ENCODE measurements at regions not wholly inside any gene's neighbourhood (a gene's known extent, or its start where the extent isn't known, plus 50 kb on each side); places are given as distances from the start of the nearest gene placed in this dataset.

- no peaks in the 10 kb centered on the region for H3K27me3 ChIP-seq (ENCODE audit: insufficient read depth in 3 of 3, low read length in 2 of 3)
- peaks cover 11% of the 10 kb centered on the region for H3K9me3 ChIP-seq
- no peak for ATAC-seq
- no peaks in the 10 kb centered on the region for H3K4me1 ChIP-seq
- WGBS, 3 donors, result 77 to 85% (median 81%) methylated on average over 2 of the region's 2 CpGs
- intact Hi-C loops (cut with DNase I), result loop anchor here in 1 of 2 donors (10.0 kb wide), 1 partner anchor 136 kb away; no protein-coding TSS in a partner anchor
- H3K4me3 ChIP-seq, result no peak overlapping the region
- no peaks in the 10 kb centered on the region for H3K36me3 ChIP-seq (ENCODE audit: insufficient read depth in 1 of 2, low read depth in 1 of 2)
- TF ChIP-seq CTCF (IDR thresholded peaks at IDR 0.05), result no peak
- H3K27ac ChIP-seq, result no peak overlapping the region
- no peak for DNase-seq
Measured at GRCh38 chr3:116618930-116619329, 90.6 kb upstream of the TUSC7 start.

GRCh38 chr3:116630494-116630893, 79.1 kb upstream of the TUSC7 start:
- no peak overlapping the region for H3K27ac ChIP-seq
- H3K4me3 ChIP-seq, result no peak overlapping the region
- no peak for TF ChIP-seq CTCF (IDR thresholded peaks at IDR 0.05)
- no peaks in the 10 kb centered on the region for H3K27me3 ChIP-seq (ENCODE audit: insufficient read depth in 3 of 3, low read length in 2 of 3)
- 62 to 73% (median 66%) methylated on average over 4 of the region's 4 CpGs for WGBS, 3 donors
- H3K36me3 ChIP-seq (ENCODE audit: insufficient read depth in 1 of 2, low read depth in 1 of 2), result no peaks in the 10 kb centered on the region
- H3K9me3 ChIP-seq, result no peaks in the 10 kb centered on the region
- no peaks in the 10 kb centered on the region for H3K4me1 ChIP-seq
- intact Hi-C loops (cut with DNase I), result no loop called here
- ATAC-seq (no peak), DNase-seq (no peak)

DNA sequence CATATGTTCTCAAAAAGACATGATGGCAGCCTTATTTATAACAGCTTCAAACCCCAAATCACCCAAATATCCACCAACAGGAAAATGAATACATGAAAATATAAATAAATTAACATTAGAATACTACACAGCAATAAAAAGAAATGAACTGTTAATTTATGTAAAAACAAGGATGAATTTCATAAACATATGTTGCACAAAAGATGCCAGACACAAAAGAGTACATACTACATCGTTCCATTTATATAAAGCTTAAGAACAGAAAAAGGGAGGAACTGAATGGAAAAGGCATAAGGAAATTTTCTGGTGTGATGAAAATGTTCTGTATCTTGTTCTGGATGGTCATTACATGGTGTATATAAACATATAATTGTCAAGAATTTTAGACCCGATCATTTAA, 69.9 kb upstream of the TUSC7 start:
- no peaks in the 10 kb centered on the region for H3K27me3 ChIP-seq (ENCODE audit: insufficient read depth in 3 of 3, low read length in 2 of 3)
- no peaks in the 10 kb centered on the region for H3K4me1 ChIP-seq
- H3K4me3 ChIP-seq, result no peak overlapping the region
- H3K9me3 ChIP-seq, result no peaks in the 10 kb centered on the region
- no peaks in the 10 kb centered on the region for H3K36me3 ChIP-seq (ENCODE audit: insufficient read depth in 1 of 2, low read depth in 1 of 2)
- 75 to 78% (median 77%) methylated on average over 2 of the region's 2 CpGs for WGBS, 3 donors
- ATAC-seq (no peak), DNase-seq (no peak)
- intact Hi-C loops (cut with DNase I), result no loop called here
- TF ChIP-seq CTCF (IDR thresholded peaks at IDR 0.05), result no peak
- H3K27ac ChIP-seq, result no peak overlapping the region

DNA sequence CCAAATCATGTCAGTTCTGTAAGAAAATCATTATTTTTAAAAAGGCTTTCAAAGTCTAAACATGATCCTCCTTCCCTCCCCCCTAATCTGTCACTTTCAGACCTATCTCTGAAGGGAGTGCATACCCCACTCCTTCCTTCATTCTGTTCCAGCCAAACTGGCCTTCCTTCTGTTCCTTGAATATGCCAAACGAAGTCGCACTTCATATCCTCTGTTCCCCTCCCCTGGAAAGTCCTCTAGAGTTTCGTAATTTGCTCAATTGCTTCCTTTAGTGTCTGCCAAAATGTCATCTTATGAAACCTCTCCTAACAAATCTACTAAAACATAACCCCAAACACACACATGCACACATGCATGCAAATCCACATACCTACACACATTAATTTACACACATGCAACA, 69.5 kb upstream of the TUSC7 start:
- DNase-seq (no peak), ATAC-seq (no peak)
- WGBS, 3 donors, result 66 to 68% (median 66%) methylated on average over 3 of the region's 3 CpGs
- Histone ChIP-seq H3K4me3 (no peak overlapping the region), H3K4me1 (no peaks in the 10 kb centered on the region), H3K36me3 (ENCODE audit: insufficient read depth in 1 of 2, low read depth in 1 of 2) (no peaks in the 10 kb centered on the region), H3K27ac (no peak overlapping the region), H3K27me3 (ENCODE audit: insufficient read depth in 3 of 3, low read length in 2 of 3) (no peaks in the 10 kb centered on the region), H3K9me3 (no peaks in the 10 kb centered on the region)
- TF ChIP-seq CTCF (IDR thresholded peaks at IDR 0.05), result no peak
- intact Hi-C loops (cut with DNase I), result no loop called here

- intact Hi-C loops (cut with DNase I), result no loop called here
- ATAC-seq, result no peak
- H3K36me3 ChIP-seq (ENCODE audit: insufficient read depth in 1 of 2, low read depth in 1 of 2), result no peaks in the 10 kb centered on the region
- no peak for TF ChIP-seq CTCF (IDR thresholded peaks at IDR 0.05)
- no peaks in the 10 kb centered on the region for H3K27me3 ChIP-seq (ENCODE audit: insufficient read depth in 3 of 3, low read length in 2 of 3)
- H3K27ac ChIP-seq, result no peak overlapping the region
- no peaks in the 10 kb centered on the region for H3K9me3 ChIP-seq
- H3K4me1 ChIP-seq, result no peaks in the 10 kb centered on the region
- DNase-seq, result no peak
- no peak overlapping the region for H3K4me3 ChIP-seq
Measured at GRCh38 chr3:116643001-116643400, 66.6 kb upstream of the TUSC7 start.

Measured in psoas muscle (tissue), 7 donors.